ENCODE measurements at regions not wholly inside any gene's neighbourhood (a gene's known extent, or its start where the extent isn't known, plus 50 kb on each side); places are given as distances from the start of the nearest gene placed in this dataset.

GRCh38 chr2:126307740-126308139 lies 348.2 kb upstream of the GYPC start:
- H3K4me1 ChIP-seq (ENCODE audit: control insufficient read depth, insufficient read depth, low read length) = no peaks in the 10 kb centered on the region
- DNase-seq = no peak
- H3K9ac ChIP-seq (ENCODE audit: low read depth, low read length) = no peak overlapping the region
- no peak overlapping the region for H2BK15ac ChIP-seq (ENCODE audit: low read depth, low read length)
- H3K23ac ChIP-seq (ENCODE audit: low read depth, low read length) = no peak overlapping the region
- no peak overlapping the region for H3K27ac ChIP-seq (ENCODE audit: insufficient read depth, low read length)
- H2BK120ac ChIP-seq (ENCODE audit: low read depth, low read length) = no peak overlapping the region
- H2AFZ ChIP-seq (replicated peaks; ENCODE audit: low read length, poor library complexity) = no peak overlapping the region
- H2AK9ac ChIP-seq (replicated peaks; ENCODE audit: low read depth, low read length, poor library complexity) = no peak overlapping the region
- H4K5ac ChIP-seq (ENCODE audit: low read depth, low read length) = no peak overlapping the region
- dilution Hi-C loops (cut with HindIII; ENCODE audit: low sequenced_read_pairs, unreplicated experiment) = no loop called here
- no TSS peak for BruUV-seq (replicated peaks)
- H3K56ac ChIP-seq (ENCODE audit: extremely low read depth, insufficient read depth, low read length) = no peak overlapping the region
- no peak overlapping the region for H3K4me2 ChIP-seq (ENCODE audit: low read depth, low read length)
- H3K4me3 ChIP-seq (ENCODE audit: insufficient read depth, low read depth, low read length) = no peak overlapping the region
- CTCF ChIA-PET = no interaction called here
- no peak overlapping the region for H4K8ac ChIP-seq (ENCODE audit: low read depth in 2 of 2, low read length in 2 of 2)
- H2BK5ac ChIP-seq (ENCODE audit: low read depth, low read length, poor library complexity, severe bottlenecking) = no peak overlapping the region
- no peak overlapping the region for H3K4ac ChIP-seq (ENCODE audit: low read depth, low read length)
- H3K79me1 ChIP-seq (ENCODE audit: low read depth in 1 of 2, low read length in 2 of 2) = no peaks in the 10 kb centered on the region
- H3K9me3 ChIP-seq (ENCODE audit: control insufficient read depth, insufficient read depth, low read length) = peaks cover 4% of the 10 kb centered on the region; the same call in 1 of the 2 replicates
- H4K20me1 ChIP-seq (ENCODE audit: insufficient read depth, low read length) = no peaks in the 10 kb centered on the region
- in situ Hi-C loops (cut with MboI; ENCODE audit: low sequenced_read_pairs) = no loop called here
- no CpG with 5 or more reads among the region's 8 CpGs for WGBS, 2 experiments (ENCODE audit: extremely low coverage in 2 of 2, insufficient read length in 1 of 2)
- POLR2A ChIA-PET (ENCODE audit: unreplicated experiment) = no interaction called here
- intact Hi-C loops (cut with micrococcal nuclease) = no loop called here
- no peak overlapping the region for H3K14ac ChIP-seq (replicated peaks; ENCODE audit: low read depth, low read length)
- no peak overlapping the region for H2BK20ac ChIP-seq (ENCODE audit: low read depth, low read length)
- no peaks in the 10 kb centered on the region for H3K27me3 ChIP-seq (ENCODE audit: control insufficient read depth, insufficient read depth, low read length)
- H4K91ac ChIP-seq (ENCODE audit: insufficient read depth, low read depth, low read length) = no peak overlapping the region
- H3K36me3 ChIP-seq (ENCODE audit: control insufficient read depth, insufficient read depth, low read length) = no peaks in the 10 kb centered on the region
- TF ChIP-seq MAZ (IDR thresholded peaks at IDR 0.05; ENCODE audit: borderline replicate concordance, low read depth, low read length) (no peak), SMC3 (IDR thresholded peaks at IDR 0.05; ENCODE audit: low read depth, low read length) (no peak), ELK1 (IDR thresholded peaks at IDR 0.05; ENCODE audit: borderline replicate concordance, low read depth, low read length) (no peak), RAD21 (IDR thresholded peaks at IDR 0.05; ENCODE audit: low read length) (no peak)
- no peak overlapping the region for H3K18ac ChIP-seq (ENCODE audit: low read depth, low read length)
- H3K9me1 ChIP-seq (ENCODE audit: insufficient read depth, low read length) = no peaks in the 10 kb centered on the region
- no peak overlapping the region for H2AK5ac ChIP-seq (ENCODE audit: low read depth, low read length)
- ATAC-seq (ENCODE audit: low read depth) = no peak

Measured in IMR-90 (cell line).